ENCODE measurements at regions not wholly inside any gene's neighbourhood (a gene's known extent, or its start where the extent isn't known, plus 50 kb on each side); places are given as distances from the start of the nearest gene placed in this dataset.
"Not testable (repeated sequence)": the region's sequence is repeated elsewhere in the genome, so short reads cannot be mapped to it uniquely, and the experiment has no call there.

DNA sequence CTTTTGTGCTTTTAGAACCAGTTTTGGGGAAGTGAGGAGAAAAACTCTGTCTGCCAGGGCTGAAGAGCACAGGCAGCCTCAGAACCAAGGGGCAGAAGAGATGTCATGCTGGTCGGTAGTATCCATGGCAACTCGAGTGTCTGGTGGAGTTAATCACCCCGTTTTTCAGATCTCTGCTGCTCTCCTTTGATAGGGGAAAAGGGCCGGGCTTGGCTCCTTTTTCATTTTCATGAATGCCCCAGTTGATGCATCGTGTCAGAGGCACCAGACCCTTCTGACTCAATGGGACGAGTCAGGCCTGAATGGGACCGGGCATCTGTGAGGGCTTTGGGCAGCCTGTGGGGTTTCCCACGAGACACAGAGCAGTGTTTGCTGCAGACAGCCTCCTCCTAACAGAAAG lies 304.6 kb downstream of the ABCC12 start:
- no peak for FAIRE-seq

DNA sequence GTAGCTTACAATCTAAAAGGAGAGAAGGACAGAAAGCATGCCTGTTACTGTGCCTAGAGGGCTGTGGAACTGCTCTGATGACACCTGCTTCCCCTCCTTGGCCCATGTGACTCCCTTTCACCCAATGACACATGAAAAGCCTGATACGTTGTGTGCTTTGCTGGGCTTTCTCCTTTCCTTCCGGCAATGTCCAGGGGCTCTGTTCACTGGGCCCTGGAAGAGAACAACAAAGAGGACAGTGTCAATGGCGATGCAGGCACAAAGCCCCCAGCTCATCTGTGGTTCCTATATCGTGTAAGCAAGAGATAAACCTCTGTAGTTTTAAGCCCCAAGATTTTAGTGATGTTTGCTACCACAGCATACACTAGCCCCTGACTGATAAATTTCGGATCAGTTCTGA lies 306.1 kb downstream of the ABCC12 start:
- FAIRE-seq = no peak

- no peak for FAIRE-seq
These were observed 307.2 kb downstream of the ABCC12 start for GRCh38 chr16:47848421-47849109.

GRCh38 chr16:47847220-47847970 lies 308.4 kb downstream of the ABCC12 start:
- no peak for FAIRE-seq

DNA sequence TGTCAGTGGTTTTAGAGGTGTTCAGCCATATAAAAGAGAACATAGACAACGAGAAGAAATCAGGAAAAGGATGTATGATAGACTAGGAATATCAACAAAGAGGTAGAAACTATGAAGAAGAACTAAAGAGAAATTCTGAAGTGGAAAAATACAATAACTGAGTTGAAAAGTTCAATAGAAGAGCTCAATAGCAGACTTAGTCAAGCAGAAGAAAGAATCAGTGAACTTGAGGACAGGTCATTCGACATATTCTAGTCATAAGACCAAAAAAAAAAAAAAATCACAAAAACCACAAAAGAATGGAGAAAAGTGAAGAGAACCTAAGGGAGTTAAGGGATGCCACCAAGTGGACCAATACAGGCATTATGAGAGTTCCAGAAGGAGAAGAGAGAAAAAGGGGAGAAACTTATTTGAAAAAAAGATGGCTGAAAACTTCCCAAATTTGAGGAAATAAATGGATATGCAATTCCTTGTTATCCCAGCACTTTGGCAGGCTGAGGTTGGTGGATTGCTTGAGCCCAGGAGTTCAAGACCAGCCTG lies 321.2 kb downstream of the ABCC12 start:
- no peak for FAIRE-seq

DNA sequence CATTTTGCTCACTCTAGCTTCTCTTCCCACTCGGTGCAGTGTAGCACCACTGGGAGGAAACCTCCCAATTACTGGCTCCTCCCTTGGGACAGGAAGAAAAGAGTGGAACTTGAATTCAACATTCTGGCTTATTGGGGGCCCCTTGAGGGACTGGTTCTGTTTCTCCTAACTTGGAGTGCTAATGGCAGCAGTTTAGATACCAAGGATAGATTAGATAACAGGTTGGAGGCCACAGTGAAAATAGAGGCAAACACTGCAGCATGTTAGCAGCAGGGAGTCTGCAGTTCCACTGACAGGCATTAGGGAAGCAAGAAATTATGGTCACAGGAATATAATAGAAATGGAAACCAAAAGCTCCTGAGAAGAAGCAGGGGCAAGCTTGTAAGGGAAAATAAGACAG lies 322.0 kb downstream of the ABCC12 start:
- FAIRE-seq = no peak

DNA sequence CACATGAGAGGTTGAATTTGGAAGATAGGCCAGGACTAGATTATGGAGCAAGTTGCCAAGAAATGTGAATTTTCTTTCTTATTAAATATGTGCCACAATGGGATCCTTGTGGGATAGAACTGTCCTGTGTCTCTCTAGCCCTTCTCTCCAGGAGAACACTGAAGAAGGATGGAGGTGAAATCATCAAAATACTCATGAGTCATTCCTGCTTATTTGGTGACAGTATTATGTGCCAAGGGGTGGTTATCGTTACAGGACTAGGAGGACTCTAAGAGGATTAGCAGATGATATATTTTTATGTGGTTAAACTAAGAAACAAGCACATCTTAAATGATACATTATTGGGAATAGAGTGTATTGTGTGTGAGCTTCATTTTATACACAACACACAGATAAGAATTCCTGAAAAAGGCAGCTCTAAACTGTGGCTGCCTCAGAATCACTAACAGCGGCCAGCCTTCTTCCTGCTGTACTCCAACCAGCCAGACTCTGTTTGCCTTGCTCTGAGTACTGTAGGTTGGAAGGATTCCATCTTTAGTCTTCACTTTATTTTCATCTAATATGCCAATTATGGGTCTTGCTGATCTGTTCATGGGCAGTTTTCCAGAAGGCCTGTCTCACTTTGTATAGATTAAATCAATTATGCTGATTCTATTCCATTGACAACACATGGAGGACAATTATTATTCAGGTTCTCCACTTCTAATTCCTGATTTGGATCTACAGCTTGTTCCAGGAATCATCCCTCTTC lies 325.8 kb downstream of the ABCC12 start:
- FAIRE-seq = no peak

DNA sequence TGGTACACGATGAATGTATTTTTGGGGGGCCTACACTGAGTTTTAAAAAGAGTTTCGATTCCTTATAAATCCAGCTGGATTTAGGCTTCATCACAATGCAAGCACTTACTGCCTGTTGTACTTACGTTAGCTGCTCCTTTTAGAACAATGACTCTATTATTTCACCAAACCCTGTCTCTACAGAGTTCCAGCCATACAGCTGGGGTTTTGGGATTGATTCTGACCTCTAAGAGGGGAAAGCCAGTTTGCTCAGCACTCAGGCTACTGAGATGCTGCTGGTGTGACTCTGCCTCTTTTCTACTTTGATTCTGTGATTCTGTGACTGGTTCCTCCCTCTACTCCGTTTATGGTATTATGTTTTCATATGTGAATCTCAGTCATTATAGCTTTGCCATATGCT lies 329.7 kb downstream of the ABCC12 start:
- no peak for FAIRE-seq

DNA sequence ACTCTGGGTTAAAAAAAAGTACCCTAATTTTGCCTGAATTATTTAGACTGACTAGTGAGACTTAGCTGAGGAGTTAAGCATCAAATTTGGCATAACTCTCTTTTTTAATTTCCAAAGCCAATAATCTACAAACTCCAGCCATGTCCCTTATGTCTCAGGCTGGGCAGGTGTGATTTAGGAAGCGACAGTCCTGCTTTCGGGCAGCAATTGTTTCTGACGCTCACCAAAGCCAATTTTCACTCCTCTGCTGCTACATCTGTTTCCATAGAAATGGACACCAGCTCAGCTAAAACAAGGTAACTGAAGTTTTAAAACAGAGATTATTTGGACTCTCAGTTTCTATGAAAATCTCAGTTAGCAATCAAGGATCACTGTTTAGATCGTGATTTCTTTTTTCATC lies 338.7 kb downstream of the ABCC12 start:
- no peak for FAIRE-seq

- FAIRE-seq = no peak
These were observed 339.3 kb downstream of the ABCC12 start for GRCh38 chr16:47816511-47816910.

GRCh38 chr16:47815655-47816054 lies 340.1 kb downstream of the ABCC12 start:
- FAIRE-seq = no peak

GRCh38 chr16:47811758-47812157 lies 344.0 kb downstream of the ABCC12 start:
- FAIRE-seq = not testable (repeated sequence)

- FAIRE-seq = no peak
These were observed 345.2 kb downstream of the PHKB start for GRCh38 chr16:47806309-47806847.

DNA sequence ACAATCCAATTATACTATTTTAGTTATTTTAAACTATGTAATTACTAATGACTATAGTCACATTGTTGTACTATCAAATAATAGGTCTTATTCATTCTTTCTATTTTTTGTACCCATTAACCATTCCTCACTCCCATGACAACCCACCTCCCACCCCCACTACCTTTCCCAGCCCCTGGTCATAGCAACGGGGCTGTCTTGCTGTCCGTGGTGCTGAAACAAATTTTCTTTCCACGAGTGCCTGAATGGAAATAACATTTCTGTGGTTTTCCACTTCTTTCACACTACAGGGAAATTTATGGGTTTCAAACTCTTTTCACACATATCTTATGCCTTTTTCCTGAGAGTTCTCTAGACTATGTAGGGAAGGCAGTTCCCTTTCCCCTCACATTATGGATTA lies 326.6 kb downstream of the PHKB start:
- no peak for FAIRE-seq

GRCh38 chr16:47781673-47782072 lies 320.5 kb downstream of the PHKB start:
- FAIRE-seq = no peak

GRCh38 chr16:47780213-47780875 lies 319.2 kb downstream of the PHKB start:
- no peak for FAIRE-seq

- FAIRE-seq = no peak
These were observed 318.3 kb downstream of the PHKB start for GRCh38 chr16:47779201-47780016.

- FAIRE-seq = no peak
These were observed 317.1 kb downstream of the PHKB start for GRCh38 chr16:47778106-47778801.

DNA sequence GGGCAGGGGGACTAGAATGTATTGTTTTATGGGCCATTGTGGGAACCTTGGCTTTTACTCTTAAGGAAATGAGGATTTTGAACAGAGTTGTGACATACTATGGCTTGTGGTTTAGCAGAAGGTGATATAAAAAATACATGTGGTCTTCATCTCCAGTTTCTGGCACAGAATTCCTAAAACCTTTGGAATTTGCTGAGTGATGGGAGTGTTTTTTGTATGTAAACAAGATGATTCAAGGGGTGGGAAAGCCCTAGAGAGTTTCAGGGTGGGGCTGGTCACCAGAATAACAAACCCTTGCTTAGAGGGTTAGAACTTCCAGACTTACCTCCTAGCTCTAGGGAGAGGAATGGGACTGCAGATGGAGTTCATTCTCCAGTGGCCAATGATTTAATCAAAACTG lies 316.1 kb downstream of the PHKB start:
- no peak for FAIRE-seq

GRCh38 chr16:47774661-47775060 lies 313.5 kb downstream of the PHKB start:
- FAIRE-seq = no peak

- no peak for FAIRE-seq
These were observed 292.5 kb downstream of the PHKB start for GRCh38 chr16:47753659-47754058.

All from islet of Langerhans (tissue), 1 donor.